ENCODE measurements at regions not wholly inside any gene's neighbourhood (a gene's known extent, or its start where the extent isn't known, plus 50 kb on each side); places are given as distances from the start of the nearest gene placed in this dataset.

GRCh38 chrX:130990723-130991122 lies 67.4 kb upstream of the ARHGAP36 start:
- H3K9me3 ChIP-seq (ENCODE audit: control insufficient read depth, low read depth, low read length) = no peaks in the 10 kb centered on the region
- no peak overlapping the region for H2AK5ac ChIP-seq (ENCODE audit: insufficient read length, low read length)
- no peak overlapping the region for H2BK5ac ChIP-seq (ENCODE audit: insufficient read length, low read length)
- H3K27ac Mint-ChIP-seq = no peak overlapping the region
- peaks cover 16% of the 10 kb centered on the region for H3K27me3 Mint-ChIP-seq (ENCODE audit: low read depth)
- H3K23ac ChIP-seq (ENCODE audit: insufficient read length, low read depth, low read length) = no peak overlapping the region
- no peaks in the 10 kb centered on the region for H3K79me1 ChIP-seq (ENCODE audit: insufficient read depth, low read depth, low read length, poor library complexity, severe bottlenecking)
- H4K5ac ChIP-seq (ENCODE audit: insufficient read length, low read depth, low read length) = no peak overlapping the region
- H3K27me3 ChIP-seq (ENCODE audit: insufficient read depth, low read length) = no peaks in the 10 kb centered on the region; the same call in 1 of the 2 replicates
- no peak for TF ChIP-seq CTCF (conservative IDR thresholded peaks at IDR 0.05)
- no peak overlapping the region for H3K4me2 ChIP-seq (ENCODE audit: insufficient read depth, insufficient read length, low read length)
- H3K4me3 Mint-ChIP-seq = no peak overlapping the region
- no peak overlapping the region for H2BK15ac ChIP-seq (ENCODE audit: low read depth, low read length)
- no peak overlapping the region for H3K18ac ChIP-seq (ENCODE audit: insufficient read length, low read depth, low read length)
- H3K4me1 Mint-ChIP-seq = peaks cover 6 to 8% of the 10 kb centered on the region in 2 experiments
- H3K56ac ChIP-seq (ENCODE audit: insufficient read length, low read depth, low read length) = no peak overlapping the region
- no peak overlapping the region for H2BK20ac ChIP-seq (ENCODE audit: low read depth, low read length, poor library complexity, severe bottlenecking)
- no peak overlapping the region for H2BK120ac ChIP-seq (ENCODE audit: low read depth, low read length, poor library complexity, severe bottlenecking)
- H4K91ac ChIP-seq (ENCODE audit: insufficient read length, low read depth, low read length) = no peak overlapping the region
- no peak for DNase-seq
- H3K14ac ChIP-seq (ENCODE audit: insufficient read depth, low read length) = no peak overlapping the region
- H3K4ac ChIP-seq (ENCODE audit: low read depth, low read length) = no peak overlapping the region
- H3K27ac ChIP-seq (ENCODE audit: insufficient read length, low read depth, low read length) = no peak overlapping the region
- no peak overlapping the region for H2BK12ac ChIP-seq (ENCODE audit: insufficient read length, low read depth, low read length)
- no peak overlapping the region for H4K8ac ChIP-seq (replicated peaks; ENCODE audit: insufficient read length, low read depth, low read length)
- no peaks in the 10 kb centered on the region for H3K36me3 Mint-ChIP-seq (ENCODE audit: insufficient read depth in 1 of 3, low read depth in 3 of 3)
- H3K23me2 ChIP-seq (ENCODE audit: insufficient read length, low read depth, low read length, poor library complexity, severe bottlenecking) = no peaks in the 10 kb centered on the region
- no CpG with 5 or more reads among the region's 2 CpGs for WGBS (ENCODE audit: extremely low coverage, insufficient read length, low lambda C conversion rate)
- H3K79me2 ChIP-seq (ENCODE audit: insufficient read depth, low read length) = no peaks in the 10 kb centered on the region
- H3K4me1 ChIP-seq (ENCODE audit: insufficient read depth, low read length) = peaks cover 2% of the 10 kb centered on the region; the same call in 1 of the 2 replicates
- no peaks in the 10 kb centered on the region for H3K9me3 Mint-ChIP-seq
- H4K20me1 ChIP-seq (ENCODE audit: control insufficient read depth, insufficient read depth, insufficient read length) = no peaks in the 10 kb centered on the region
- no peak overlapping the region for H3K9ac ChIP-seq (ENCODE audit: extremely low read depth, insufficient read length, low read length)
- no peak overlapping the region for H2AFZ ChIP-seq (ENCODE audit: low read length)
- H3T11ph ChIP-seq (ENCODE audit: low read length) = no peak overlapping the region

Measured in H9 (cell line).